HG03060 (cell line): ENCODE measurements at regions not wholly inside any gene's neighbourhood (a gene's known extent, or its start where the extent isn't known, plus 50 kb on each side); places are given as distances from the start of the nearest gene placed in this dataset.
"Not testable (repeated sequence)": the region's sequence is repeated elsewhere in the genome, so short reads cannot be mapped to it uniquely, and the experiment has no call there.

Experiments used
- ATAC-seq: cut with Tn5 transposase; IDR thresholded peaks from one replicate; pipeline ENCODE4 v1.9.1; 2021; ENCODE audit warnings: low read depth, moderate number of reproducible peaks; ENCODE audit not compliant: unreplicated experiment

GRCh38 chr14:77985211-77985615 lies 185.0 kb upstream of the NRXN3 start:
- ATAC-seq = no peak

GRCh38 chr14:77986773-77987172 lies 183.4 kb upstream of the NRXN3 start:
- ATAC-seq = no peak

GRCh38 chr14:77988096-77988870 lies 181.9 kb upstream of the NRXN3 start:
- no peak for ATAC-seq

GRCh38 chr14:77988970-77989369 lies 181.2 kb upstream of the NRXN3 start:
- ATAC-seq = no peak

- ATAC-seq = no peak
These were observed 180.7 kb upstream of the NRXN3 start for GRCh38 chr14:77989441-77989991.

GRCh38 chr14:77990337-77990736 lies 179.8 kb upstream of the NRXN3 start:
- ATAC-seq = no peak

GRCh38 chr14:77991128-77991772 lies 178.9 kb upstream of the NRXN3 start:
- no peak for ATAC-seq

GRCh38 chr14:78005325-78005724 lies 164.8 kb upstream of the NRXN3 start:
- peak; percentile 90 for ATAC-seq

GRCh38 chr14:78007160-78007559 lies 163.0 kb upstream of the NRXN3 start:
- no peak for ATAC-seq

GRCh38 chr14:78010688-78011087 lies 159.5 kb upstream of the NRXN3 start:
- no peak for ATAC-seq

- not testable (repeated sequence) for ATAC-seq
These were observed 156.3 kb upstream of the NRXN3 start for GRCh38 chr14:78013911-78014310.

- no peak for ATAC-seq
These were observed 153.6 kb upstream of the NRXN3 start for GRCh38 chr14:78016532-78016931.

- no peak for ATAC-seq
These were observed 151.9 kb upstream of the NRXN3 start for GRCh38 chr14:78018283-78018682.

- ATAC-seq = peak; percentile 65
These were observed 148.1 kb upstream of the NRXN3 start for GRCh38 chr14:78022059-78022458.

GRCh38 chr14:78023112-78023511 lies 147.1 kb upstream of the NRXN3 start:
- ATAC-seq = no peak

- no peak for ATAC-seq
These were observed 141.7 kb upstream of the NRXN3 start for GRCh38 chr14:78028471-78028870.

- no peak for ATAC-seq
These were observed 140.4 kb upstream of the NRXN3 start for GRCh38 chr14:78029601-78030372.

- no peak for ATAC-seq
These were observed 126.8 kb upstream of the NRXN3 start for GRCh38 chr14:78043349-78043748.

GRCh38 chr14:78048120-78048519 lies 122.1 kb upstream of the NRXN3 start:
- ATAC-seq = no peak

- ATAC-seq = not testable (repeated sequence)
These were observed 113.3 kb upstream of the NRXN3 start for GRCh38 chr14:78056890-78057289.

- ATAC-seq = no peak
These were observed 99.8 kb upstream of the NRXN3 start for GRCh38 chr14:78070344-78070743.
